AG10803 (cell line): ENCODE measurements at regions not wholly inside any gene's neighbourhood (a gene's known extent, or its start where the extent isn't known, plus 50 kb on each side); places are given as distances from the start of the nearest gene placed in this dataset.

ENCODE experiments used
- DNase-seq: peaks from one replicate; pipeline ENCODE4 v3.0.0; 2010; ENCODE audit warnings: low read depth
- H3K4me3 ChIP-seq: 2 replicates; pipeline ENCODE4 v1.5.1; 2011; ENCODE audit warnings: mild to moderate bottlenecking, low read length, control low read depth
- TF ChIP-seq, protein P1 (sequence below): conservative IDR thresholded peaks from 2 replicates; pipeline ENCODE4 v1.5.1; 2011; ENCODE audit warnings: mild to moderate bottlenecking, low read length, control low read depth, inconsistent platforms

DNA sequence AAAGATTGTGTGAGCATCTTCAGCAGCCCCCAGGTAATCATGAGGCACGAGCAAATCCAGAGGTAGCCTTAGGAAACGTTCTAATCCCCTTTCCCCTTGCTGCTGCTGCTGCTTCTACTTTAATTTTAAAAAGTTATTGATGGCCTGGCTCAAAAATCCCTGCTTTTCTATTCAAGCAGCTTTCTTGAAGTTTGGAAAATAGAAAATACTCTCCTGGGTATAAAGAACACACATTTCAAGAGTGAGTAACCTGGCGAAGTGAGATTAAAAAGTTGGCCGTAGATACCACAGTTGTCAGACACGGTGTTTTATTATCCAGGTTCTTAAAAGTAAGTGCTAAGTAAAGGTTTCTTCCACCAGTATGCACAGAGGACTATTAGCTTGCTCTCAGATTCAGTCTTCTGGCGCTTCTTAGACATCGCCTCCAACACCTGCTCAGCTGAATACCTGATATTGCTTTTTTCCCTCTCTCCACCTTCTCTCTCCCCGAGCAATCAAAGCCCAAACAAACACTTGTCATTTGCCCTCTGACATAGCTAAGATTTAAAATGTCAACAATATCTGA is 150.7 kb downstream of the EDN3 start:
- TF ChIP-seq, protein P1, sequence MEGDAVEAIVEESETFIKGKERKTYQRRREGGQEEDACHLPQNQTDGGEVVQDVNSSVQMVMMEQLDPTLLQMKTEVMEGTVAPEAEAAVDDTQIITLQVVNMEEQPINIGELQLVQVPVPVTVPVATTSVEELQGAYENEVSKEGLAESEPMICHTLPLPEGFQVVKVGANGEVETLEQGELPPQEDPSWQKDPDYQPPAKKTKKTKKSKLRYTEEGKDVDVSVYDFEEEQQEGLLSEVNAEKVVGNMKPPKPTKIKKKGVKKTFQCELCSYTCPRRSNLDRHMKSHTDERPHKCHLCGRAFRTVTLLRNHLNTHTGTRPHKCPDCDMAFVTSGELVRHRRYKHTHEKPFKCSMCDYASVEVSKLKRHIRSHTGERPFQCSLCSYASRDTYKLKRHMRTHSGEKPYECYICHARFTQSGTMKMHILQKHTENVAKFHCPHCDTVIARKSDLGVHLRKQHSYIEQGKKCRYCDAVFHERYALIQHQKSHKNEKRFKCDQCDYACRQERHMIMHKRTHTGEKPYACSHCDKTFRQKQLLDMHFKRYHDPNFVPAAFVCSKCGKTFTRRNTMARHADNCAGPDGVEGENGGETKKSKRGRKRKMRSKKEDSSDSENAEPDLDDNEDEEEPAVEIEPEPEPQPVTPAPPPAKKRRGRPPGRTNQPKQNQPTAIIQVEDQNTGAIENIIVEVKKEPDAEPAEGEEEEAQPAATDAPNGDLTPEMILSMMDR: no peak

DNA sequence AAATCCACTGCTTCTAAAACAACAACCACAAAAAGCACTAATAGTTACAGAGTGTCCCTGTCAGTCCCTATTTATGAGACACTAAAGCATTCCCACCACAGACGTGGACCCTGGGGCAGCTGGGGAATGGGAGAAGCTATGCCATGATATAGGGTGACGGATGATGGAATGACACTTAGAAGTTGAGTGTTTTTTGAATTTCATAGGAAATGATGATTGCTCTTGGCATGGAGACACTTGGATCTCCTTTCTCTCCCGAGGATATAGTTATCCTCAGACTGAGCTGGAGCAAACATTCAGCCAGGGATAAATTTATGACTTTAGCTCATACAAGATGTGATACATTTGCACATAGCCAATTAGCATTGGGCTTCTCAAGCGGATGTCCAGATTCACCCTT is 151.2 kb downstream of the EDN3 start:
- DNase-seq: no peak
- H3K4me3 ChIP-seq: no peak overlapping the region

More for the DNA sequence above, 150.7 kb downstream of the EDN3 start:
- no peak for DNase-seq
- no peak overlapping the region for H3K4me3 ChIP-seq

DNA sequence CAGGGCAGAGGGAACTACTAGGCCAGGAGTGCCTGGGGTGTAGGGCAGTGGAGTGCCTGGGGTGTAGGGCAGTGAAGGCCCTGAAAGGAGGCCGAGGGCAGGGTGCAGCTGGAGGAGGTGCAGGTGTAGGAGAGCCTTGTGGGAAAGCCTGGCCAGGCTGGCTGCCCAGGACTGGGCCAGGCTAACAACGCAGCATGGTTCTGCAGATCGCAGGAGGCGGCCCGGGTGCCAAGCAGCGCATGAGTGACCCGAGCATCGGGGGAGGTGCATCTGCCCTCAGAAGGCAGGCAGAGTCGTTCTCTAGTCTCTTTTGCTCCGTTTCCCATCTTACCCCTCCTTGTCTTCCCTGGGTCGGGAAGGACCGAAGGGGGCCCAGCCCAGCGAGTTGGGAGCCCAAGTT is 151.5 kb upstream of the PHACTR3 start:
- H3K4me3 ChIP-seq: no peak overlapping the region
- DNase-seq: no peak
- TF ChIP-seq, protein P1: no peak

More for the DNA sequence above, 151.2 kb downstream of the EDN3 start:
- TF ChIP-seq, protein P1: no peak

DNA sequence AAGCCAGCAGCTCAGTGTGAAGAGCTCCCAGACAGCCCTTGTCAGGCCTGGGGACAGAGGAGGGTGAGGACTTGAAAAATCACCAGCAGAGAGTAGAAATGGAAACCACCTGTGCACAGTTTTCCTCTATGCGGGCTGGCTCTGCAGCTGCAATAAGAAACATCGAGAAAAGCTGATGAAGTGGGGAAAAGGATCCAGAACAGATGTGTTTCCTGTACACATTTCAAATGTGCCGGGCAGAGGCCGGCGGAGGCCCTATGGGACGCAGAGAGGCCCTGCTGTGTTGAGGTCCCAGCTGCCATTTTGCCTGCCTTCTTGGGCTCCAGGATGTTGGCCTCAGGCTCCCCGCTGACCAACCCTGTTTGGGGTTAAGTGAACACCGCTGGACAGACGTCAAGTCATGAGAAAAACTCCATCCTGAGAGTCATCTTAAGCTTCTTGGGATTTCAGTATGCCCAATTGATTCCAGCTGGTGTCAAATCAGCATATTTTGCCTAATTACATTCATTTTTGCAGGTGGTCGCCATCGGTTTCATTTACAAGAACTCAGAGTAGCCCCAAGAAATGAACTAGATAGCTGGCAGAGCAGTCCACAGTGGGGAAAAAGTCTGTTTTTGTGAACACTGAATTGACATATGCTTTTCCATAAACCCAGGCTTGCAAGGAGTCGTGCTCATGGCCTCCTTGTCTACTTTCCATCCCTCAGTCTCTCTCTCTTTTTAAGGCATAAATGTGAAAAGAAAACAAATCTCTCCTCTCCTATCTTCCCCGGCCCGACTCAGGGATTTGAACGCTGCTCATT is 150.4 kb upstream of the PHACTR3 start:
- H3K4me3 ChIP-seq: no peak overlapping the region
- TF ChIP-seq, protein P1: no peak

DNA sequence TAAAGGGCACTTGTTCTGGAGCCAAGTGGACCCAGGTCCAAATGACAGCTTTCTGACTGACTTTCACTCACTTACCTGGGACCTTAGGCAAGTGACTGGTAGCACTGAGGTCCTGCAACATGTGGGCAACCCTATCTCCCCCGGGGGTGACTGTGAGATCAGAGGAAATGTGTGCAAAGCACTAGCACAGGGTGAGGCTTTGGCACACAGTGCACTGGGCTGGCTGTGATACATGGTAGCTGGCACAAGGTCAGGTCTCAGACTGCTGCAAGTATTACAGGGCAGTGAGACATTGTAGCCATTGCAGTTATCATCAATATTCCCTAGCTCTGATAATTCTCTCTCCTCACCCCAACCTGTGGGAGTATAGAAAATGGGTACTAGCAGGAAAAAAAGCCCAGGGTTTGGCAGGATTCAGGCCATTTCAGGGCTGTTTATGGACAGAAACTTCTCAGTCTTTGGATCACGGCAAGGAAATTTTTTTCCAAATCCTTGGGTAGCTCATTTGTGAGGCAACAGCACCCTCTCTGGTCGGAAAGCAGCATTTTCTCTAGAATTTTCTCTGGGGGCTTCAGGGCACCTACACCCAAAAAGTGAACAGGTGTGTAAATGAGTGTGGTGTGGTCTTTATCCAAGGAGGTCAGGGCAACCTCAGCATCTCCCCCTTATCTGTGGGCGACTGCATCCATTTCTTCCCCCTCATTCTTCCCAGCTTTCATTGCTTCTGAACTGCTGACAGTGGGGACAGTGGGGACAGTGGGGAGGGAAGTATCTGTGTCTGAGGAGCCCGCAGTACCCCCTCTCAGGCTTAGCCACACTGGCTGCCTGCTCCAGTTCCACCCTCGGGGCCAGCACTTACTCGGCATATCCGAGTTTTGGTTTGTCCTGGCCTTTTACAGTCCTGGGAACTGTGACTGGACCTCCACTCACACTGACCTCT is 148.7 kb upstream of the PHACTR3 start:
- TF ChIP-seq, protein P1: peak; percentile 63
- DNase-seq: peak; percentile 22
- no peak overlapping the region for H3K4me3 ChIP-seq

More for the DNA sequence above, 150.4 kb upstream of the PHACTR3 start:
- no peak for DNase-seq

DNA sequence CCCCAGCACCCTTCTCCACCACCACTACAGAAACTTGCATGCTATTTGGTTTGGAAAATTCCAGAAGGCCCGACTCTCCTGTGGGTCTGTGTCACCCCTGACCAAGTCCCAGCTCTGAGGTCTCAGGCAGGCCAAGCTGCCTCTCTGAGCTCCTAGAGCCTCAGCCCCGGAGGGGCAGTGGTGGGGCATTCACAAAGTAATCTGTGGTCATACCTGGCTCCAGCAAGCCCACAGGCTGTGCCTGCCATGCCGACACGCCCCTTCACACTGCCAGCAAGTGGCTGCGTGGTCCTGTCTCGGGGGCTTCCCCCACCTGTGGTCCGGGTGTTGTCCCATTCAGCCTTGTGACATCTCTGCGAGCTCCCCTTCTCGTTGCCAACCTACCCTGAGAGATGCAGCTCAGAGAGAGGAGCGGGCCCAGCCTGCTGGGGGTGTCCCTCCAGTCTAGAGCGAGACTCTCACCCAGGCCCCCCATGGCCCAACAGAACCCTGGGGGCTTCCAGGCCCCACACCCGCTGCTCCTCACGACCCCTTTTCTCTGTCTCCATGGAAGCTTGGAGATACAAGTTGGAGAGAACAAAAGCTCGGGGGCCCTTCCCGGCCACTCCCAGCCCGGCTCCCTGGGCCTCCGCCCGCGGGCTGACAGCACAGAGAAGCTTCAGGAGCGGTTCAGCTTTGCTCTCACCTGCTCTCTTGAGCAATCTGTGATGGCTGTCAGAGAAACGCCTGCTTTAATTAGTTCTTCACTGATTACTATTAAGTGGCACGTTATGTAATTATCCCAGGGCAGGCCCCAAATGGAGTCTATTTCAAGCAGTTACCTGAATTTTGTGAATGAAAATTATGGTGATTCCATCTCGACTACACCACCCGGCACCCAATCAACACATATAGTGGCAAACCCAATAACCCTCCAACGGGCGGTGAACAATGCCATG is 147.7 kb upstream of the PHACTR3 start:
- no peak for DNase-seq
- TF ChIP-seq, protein P1: no peak
- H3K4me3 ChIP-seq: no peak overlapping the region
